HCT116 (cell line): ENCODE measurements at regions not wholly inside any gene's neighbourhood (a gene's known extent, or its start where the extent isn't known, plus 50 kb on each side); places are given as distances from the start of the nearest gene placed in this dataset.

ENCODE experiments used
- ATAC-seq: fragments of 200-7000 bp; cut with Tn5 transposase; 2 replicates; pipeline ENCODE4 v1.9.1; 2020; ENCODE audit warnings: mild to moderate bottlenecking, moderate library complexity
- BruUV-seq: library from RNA; stranded (reverse); fragments of 400-500 nt; replicated peaks from 2 replicates; lab custom pipeline; 2021; lab: Mats Ljungman, UMichigan
- CTCF ChIA-PET: fragments of 300-600 bp; sonication (Branson Sonifier 250); formaldehyde crosslinking; loops from one replicate; lab custom pipeline; 2021; ENCODE audit warnings: antibody characterized with exemption; lab: Charles Lee
- POLR2A ChIA-PET: fragments of 300-600, 350-600 bp; sonication (Branson Sonifier 250); formaldehyde crosslinking; loops from one replicate; lab custom pipeline; 2021; ENCODE audit warnings: antibody characterized with exemption; lab: Charles Lee
- RAD21 ChIA-PET, 2 experiments: fragments of 300-600 bp; sonication (Branson Sonifier 250); formaldehyde crosslinking; loops; one replicate each; lab custom pipeline; 2023; ENCODE audit warnings: low total read pairs in 2 of 2; ENCODE audit not compliant: uncharacterized antibody in 2 of 2, unreplicated experiment in 2 of 2, low non-redundant PET in 1 of 2; lab: Charles Lee
- DNase-seq: peaks from one replicate; pipeline ENCODE4 v3.0.0-alpha.2; 2010; ENCODE audit warnings: low read depth, low spot score
- H2AFZ ChIP-seq: fragments of 200-600 bp; shearing (Covaris generic), sonication (generic); 2 replicates; pipeline ENCODE4 v1.6.1; 2017; ENCODE audit warnings: low read depth, mixed run types, mixed read lengths, antibody characterized with exemption, low read length; ENCODE audit not compliant: poor library complexity, severe bottlenecking
- H3K27ac ChIP-seq: 2 replicates; pipeline ENCODE4 v1.5.1; 2012; ENCODE audit warnings: low read depth, low read length
- H3K27me3 ChIP-seq: fragments of 200-600 bp; sonication (generic); 2 replicates; pipeline ENCODE4 v1.6.1; 2016; ENCODE audit warnings: mixed run types, low read length, mixed read lengths; ENCODE audit not compliant: insufficient read depth
- H3K36me3 ChIP-seq, 2 experiments: fragments of 200-500 bp in 1 of 2; fragments of 200-600 bp in 1 of 2; sonication (Bioruptor generic) in 1 of 2; sonication (generic) in 1 of 2; 2 replicates each; pipeline versions ENCODE4 v1.5.1 to v1.6.1; 2014 to 2016; ENCODE audit warnings: low read length in 2 of 2, inconsistent platforms in 1 of 2, mixed read lengths in 1 of 2, mixed run types in 1 of 2; ENCODE audit not compliant: insufficient read depth in 2 of 2, control insufficient read depth in 1 of 2
- H3K4me1 ChIP-seq, 2 experiments: fragments of 200-600 bp in 1 of 2; sonication (generic) in 1 of 2; 2 replicates each; pipeline versions ENCODE4 v1.5.1 to v1.6.1; 2012 to 2017; ENCODE audit warnings: low read length in 2 of 2, inconsistent platforms in 1 of 2, mild to moderate bottlenecking in 1 of 2, mixed read lengths in 1 of 2, mixed run types in 1 of 2, moderate library complexity in 1 of 2; ENCODE audit not compliant: insufficient read depth in 2 of 2, control insufficient read depth in 1 of 2
- H3K4me2 ChIP-seq: fragments of 200-600 bp; sonication (generic); 2 replicates; pipeline ENCODE4 v1.6.1; 2017; ENCODE audit warnings: mixed run types, low read length, mixed read lengths
- H3K4me3 ChIP-seq, 2 experiments: fragments of 200-600 bp in 1 of 2; sonication (generic) in 1 of 2; replicated peaks in 1 of 2; 2 replicates each; pipeline ENCODE4 v1.5.1; 2011 to 2016; ENCODE audit warnings: low read length in 2 of 2, control low read depth in 1 of 2, low read depth in 1 of 2, mild to moderate bottlenecking in 1 of 2, mixed read lengths in 1 of 2, mixed run types in 1 of 2
- H3K79me2 ChIP-seq: fragments of 200-600 bp; sonication (generic); 2 replicates; pipeline ENCODE4 v1.6.1; 2017; ENCODE audit warnings: mild to moderate bottlenecking, mixed run types, low read length, moderate library complexity, mixed read lengths; ENCODE audit not compliant: insufficient read depth
- H3K9ac ChIP-seq: fragments of 200-600 bp; sonication (generic); 2 replicates; pipeline ENCODE4 v1.6.1; 2016; ENCODE audit warnings: low read length, mixed read lengths
- H3K9me2 ChIP-seq: fragments of 200-600 bp; sonication (generic), shearing (Covaris generic); 2 replicates; pipeline ENCODE4 v1.6.1; 2017; ENCODE audit warnings: mixed run types, mild to moderate bottlenecking, moderate library complexity; ENCODE audit not compliant: insufficient read depth
- H3K9me3 ChIP-seq, 2 experiments: fragments of 200-500 bp in 1 of 2; fragments of 200-600 bp in 1 of 2; sonication (Bioruptor generic) in 1 of 2; sonication (generic) in 1 of 2; 2 replicates each; pipeline ENCODE4 v1.6.1; 2014 to 2017; ENCODE audit warnings: low read length in 2 of 2, mixed read lengths in 2 of 2, inconsistent platforms in 1 of 2, low read depth in 1 of 2, mild to moderate bottlenecking in 1 of 2, mixed run types in 1 of 2, moderate library complexity in 1 of 2; ENCODE audit not compliant: control insufficient read depth in 1 of 2, insufficient read depth in 1 of 2
- H4K20me1 ChIP-seq: fragments of 200-600 bp; sonication (generic), shearing (Covaris generic); 2 replicates; pipeline ENCODE4 v1.6.1; 2017; ENCODE audit warnings: mixed run types, mild to moderate bottlenecking, moderate library complexity; ENCODE audit not compliant: insufficient read depth
- ATF3 ChIP-seq: IDR thresholded peaks from 2 replicates; pipeline ENCODE4 v1.6.1; 2012
- CBX3 ChIP-seq: IDR thresholded peaks from 2 replicates; pipeline ENCODE4 v1.6.1; 2012; ENCODE audit warnings: low read depth
- EGR1 ChIP-seq: IDR thresholded peaks from 2 replicates; pipeline ENCODE4 v1.6.1; 2012; ENCODE audit warnings: low read depth
- EZH2 ChIP-seq: fragments of 200-600 bp; sonication (generic); IDR thresholded peaks from 2 replicates; pipeline ENCODE4 v1.6.1; 2017; ENCODE audit warnings: antibody characterized with exemption, mixed run types
- EZH2phosphoT487 ChIP-seq: fragments of 200-600 bp; IDR thresholded peaks from 2 replicates; pipeline ENCODE4 v1.6.1; 2018; ENCODE audit warnings: antibody characterized with exemption, borderline replicate concordance
- FOSL1 ChIP-seq: IDR thresholded peaks from 2 replicates; pipeline ENCODE4 v1.6.1; 2012; ENCODE audit warnings: low read depth
- JUND ChIP-seq: IDR thresholded peaks from 2 replicates; pipeline ENCODE4 v1.6.1; 2012
- POLR2AphosphoS5 ChIP-seq: IDR thresholded peaks from 2 replicates; pipeline ENCODE4 v1.6.1; 2011; ENCODE audit warnings: mild to moderate bottlenecking, low read depth, low read length, moderate library complexity
- SIN3A ChIP-seq: IDR thresholded peaks from 2 replicates; pipeline ENCODE4 v1.6.1; 2012; ENCODE audit warnings: low read depth
- ZFX ChIP-seq: fragments of 450-650 bp; IDR thresholded peaks from 2 replicates; pipeline ENCODE4 v1.6.1; 2017
- intact Hi-C: fragments of 100-400 bp; cut with micrococcal nuclease; formaldehyde crosslinking; loops from 2 replicates; pipeline ENCODE4 v1.10.0; 2022
- TF ChIP-seq, protein P1 (sequence below), 3 experiments: fragments of 200-600 bp in 1 of 3; sonication (generic) in 1 of 3; IDR thresholded peaks in 2 of 3; conservative IDR thresholded peaks in 1 of 3; 2 replicates each; pipeline ENCODE4 v1.5.1; 2012 to 2017; ENCODE audit warnings: low read depth in 2 of 3, low read length in 2 of 3, antibody characterized with exemption in 1 of 3, borderline replicate concordance in 1 of 3, control low read depth in 1 of 3, mild to moderate bottlenecking in 1 of 3, mixed read lengths in 1 of 3, mixed run types in 1 of 3, moderate library complexity in 1 of 3; ENCODE audit not compliant: insufficient read depth in 1 of 3
- TF ChIP-seq, protein P2 (sequence below): IDR thresholded peaks from 2 replicates; pipeline ENCODE4 v1.6.1; 2011; ENCODE audit warnings: mild to moderate bottlenecking, low read length, moderate library complexity; ENCODE audit not compliant: insufficient replicate concordance; ENCODE audit errors: extremely low read depth
- TF ChIP-seq, protein P3 (sequence below): IDR thresholded peaks from 2 replicates; pipeline ENCODE4 v1.6.1; 2012

GRCh38 chr7:12062062-12062461, 149.0 kb upstream of the TMEM106B start:
- intact Hi-C loops = no loop called here
- CTCF ChIA-PET = no interaction called here
- Histone ChIP-seq H3K9me3 (no peaks in the 10 kb centered on the region), H3K9ac (no peak overlapping the region), H3K9me2 (no peaks in the 10 kb centered on the region), H3K27ac (no peak overlapping the region), H2AFZ (no peak overlapping the region), H3K4me2 (no peak overlapping the region), H3K27me3 (no peaks in the 10 kb centered on the region), H3K36me3 (no peaks in the 10 kb centered on the region), H3K4me1 (peaks cover 0 to 27% of the 10 kb centered on the region in 2 experiments; a peak in 2 of 4 replicates), H3K4me3 (no peak overlapping the region), H4K20me1 (no peaks in the 10 kb centered on the region)
- BruUV-seq = no TSS peak
- ATAC-seq (no peak), DNase-seq (no peak)
- TF ChIP-seq, protein P1, sequence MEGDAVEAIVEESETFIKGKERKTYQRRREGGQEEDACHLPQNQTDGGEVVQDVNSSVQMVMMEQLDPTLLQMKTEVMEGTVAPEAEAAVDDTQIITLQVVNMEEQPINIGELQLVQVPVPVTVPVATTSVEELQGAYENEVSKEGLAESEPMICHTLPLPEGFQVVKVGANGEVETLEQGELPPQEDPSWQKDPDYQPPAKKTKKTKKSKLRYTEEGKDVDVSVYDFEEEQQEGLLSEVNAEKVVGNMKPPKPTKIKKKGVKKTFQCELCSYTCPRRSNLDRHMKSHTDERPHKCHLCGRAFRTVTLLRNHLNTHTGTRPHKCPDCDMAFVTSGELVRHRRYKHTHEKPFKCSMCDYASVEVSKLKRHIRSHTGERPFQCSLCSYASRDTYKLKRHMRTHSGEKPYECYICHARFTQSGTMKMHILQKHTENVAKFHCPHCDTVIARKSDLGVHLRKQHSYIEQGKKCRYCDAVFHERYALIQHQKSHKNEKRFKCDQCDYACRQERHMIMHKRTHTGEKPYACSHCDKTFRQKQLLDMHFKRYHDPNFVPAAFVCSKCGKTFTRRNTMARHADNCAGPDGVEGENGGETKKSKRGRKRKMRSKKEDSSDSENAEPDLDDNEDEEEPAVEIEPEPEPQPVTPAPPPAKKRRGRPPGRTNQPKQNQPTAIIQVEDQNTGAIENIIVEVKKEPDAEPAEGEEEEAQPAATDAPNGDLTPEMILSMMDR (IDR thresholded peaks at IDR 0.05 in 2 of 3, conservative IDR thresholded peaks at IDR 0.05 in 1 of 3; ENCODE audit: borderline replicate concordance in 1 of 3, insufficient read depth in 1 of 3, low read depth in 2 of 3, low read length in 2 of 3) = peak in 2 of 3 experiments; percentile 38 to 44; a peak in 3 of 6 replicates
- 0 out of 2 replicates have a peak, but pooled peaks have one; percentile 42 for TF ChIP-seq CBX3
- no peak for TF ChIP-seq ZFX
- TF ChIP-seq SIN3A = no peak
- TF ChIP-seq JUND = no peak
- TF ChIP-seq FOSL1 = no peak
- TF ChIP-seq EGR1 = no peak
- TF ChIP-seq, all 23 proteins: peak for 2
- no peaks in the 10 kb centered on the region for H3K79me2 ChIP-seq
- RAD21 ChIA-PET = no interaction called here
- POLR2A ChIA-PET = no interaction called here

DNA sequence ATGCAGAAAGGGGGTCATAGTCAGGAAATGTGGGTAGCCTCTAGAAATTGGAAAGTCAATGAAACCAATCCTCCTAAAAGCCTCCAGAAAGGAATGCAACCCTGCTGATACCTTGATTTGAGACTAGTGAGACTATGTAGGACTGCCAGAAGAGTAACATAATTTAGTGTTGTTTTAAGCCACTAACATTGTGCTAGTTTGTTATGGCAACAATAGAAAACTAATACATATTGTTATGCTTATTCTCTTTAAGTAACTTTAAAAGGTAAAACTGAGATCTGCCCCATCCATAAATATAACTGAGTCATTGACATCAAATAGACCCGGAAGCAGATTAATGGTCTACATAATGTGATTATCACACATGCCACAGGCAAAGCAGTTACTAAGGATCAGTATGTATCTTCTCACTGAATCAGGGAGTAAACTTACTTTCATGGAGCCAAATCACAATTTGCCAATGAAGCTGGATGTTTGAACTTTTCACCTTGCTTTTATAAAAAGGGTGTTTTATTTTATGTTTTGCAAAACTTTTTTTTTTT, 146.4 kb upstream of the TMEM106B start:
- CTCF ChIA-PET = no interaction called here
- peaks cover 0 to 31% of the 10 kb centered on the region in 2 experiments; a peak in 2 of 4 replicates for H3K4me1 ChIP-seq
- no peak for DNase-seq
- peak overlapping the region; percentile 5 for H2AFZ ChIP-seq
- H3K9me3 ChIP-seq = no peaks in the 10 kb centered on the region
- H3K27ac ChIP-seq = no peak overlapping the region
- BruUV-seq = no TSS peak
- no peaks in the 10 kb centered on the region for H4K20me1 ChIP-seq
- TF ChIP-seq EZH2 (no peak), ATF3 (no peak), EGR1 (no peak), POLR2AphosphoS5 (no peak), EZH2phosphoT487 (no peak), FOSL1 (no peak), JUND (no peak)
- TF ChIP-seq, protein P2, sequence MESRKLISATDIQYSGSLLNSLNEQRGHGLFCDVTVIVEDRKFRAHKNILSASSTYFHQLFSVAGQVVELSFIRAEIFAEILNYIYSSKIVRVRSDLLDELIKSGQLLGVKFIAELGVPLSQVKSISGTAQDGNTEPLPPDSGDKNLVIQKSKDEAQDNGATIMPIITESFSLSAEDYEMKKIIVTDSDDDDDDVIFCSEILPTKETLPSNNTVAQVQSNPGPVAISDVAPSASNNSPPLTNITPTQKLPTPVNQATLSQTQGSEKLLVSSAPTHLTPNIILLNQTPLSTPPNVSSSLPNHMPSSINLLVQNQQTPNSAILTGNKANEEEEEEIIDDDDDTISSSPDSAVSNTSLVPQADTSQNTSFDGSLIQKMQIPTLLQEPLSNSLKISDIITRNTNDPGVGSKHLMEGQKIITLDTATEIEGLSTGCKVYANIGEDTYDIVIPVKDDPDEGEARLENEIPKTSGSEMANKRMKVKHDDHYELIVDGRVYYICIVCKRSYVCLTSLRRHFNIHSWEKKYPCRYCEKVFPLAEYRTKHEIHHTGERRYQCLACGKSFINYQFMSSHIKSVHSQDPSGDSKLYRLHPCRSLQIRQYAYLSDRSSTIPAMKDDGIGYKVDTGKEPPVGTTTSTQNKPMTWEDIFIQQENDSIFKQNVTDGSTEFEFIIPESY = no peak
- TF ChIP-seq, protein P3, sequence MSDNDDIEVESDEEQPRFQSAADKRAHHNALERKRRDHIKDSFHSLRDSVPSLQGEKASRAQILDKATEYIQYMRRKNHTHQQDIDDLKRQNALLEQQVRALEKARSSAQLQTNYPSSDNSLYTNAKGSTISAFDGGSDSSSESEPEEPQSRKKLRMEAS = no peak
- TF ChIP-seq, all 23 proteins: peak for 0
- intact Hi-C loops = loop anchor here (5.0 kb wide), 1 partner anchor 558 kb away; no protein-coding TSS in a partner anchor
- Histone ChIP-seq H3K4me2 (no peak overlapping the region), H3K79me2 (no peaks in the 10 kb centered on the region), H3K9ac (peak overlapping the region; percentile 20; the same call in 1 of the 2 replicates), H3K9me2 (no peaks in the 10 kb centered on the region), H3K27me3 (no peaks in the 10 kb centered on the region), H3K4me3 (no peak overlapping the region), H3K36me3 (no peaks in the 10 kb centered on the region)
- ChIA-PET RAD21 (no interaction called here), POLR2A (no interaction called here)
- ATAC-seq = no peak
